ENCODE measurements at regions not wholly inside any gene's neighbourhood (a gene's known extent, or its start where the extent isn't known, plus 50 kb on each side); places are given as distances from the start of the nearest gene placed in this dataset.

DNA sequence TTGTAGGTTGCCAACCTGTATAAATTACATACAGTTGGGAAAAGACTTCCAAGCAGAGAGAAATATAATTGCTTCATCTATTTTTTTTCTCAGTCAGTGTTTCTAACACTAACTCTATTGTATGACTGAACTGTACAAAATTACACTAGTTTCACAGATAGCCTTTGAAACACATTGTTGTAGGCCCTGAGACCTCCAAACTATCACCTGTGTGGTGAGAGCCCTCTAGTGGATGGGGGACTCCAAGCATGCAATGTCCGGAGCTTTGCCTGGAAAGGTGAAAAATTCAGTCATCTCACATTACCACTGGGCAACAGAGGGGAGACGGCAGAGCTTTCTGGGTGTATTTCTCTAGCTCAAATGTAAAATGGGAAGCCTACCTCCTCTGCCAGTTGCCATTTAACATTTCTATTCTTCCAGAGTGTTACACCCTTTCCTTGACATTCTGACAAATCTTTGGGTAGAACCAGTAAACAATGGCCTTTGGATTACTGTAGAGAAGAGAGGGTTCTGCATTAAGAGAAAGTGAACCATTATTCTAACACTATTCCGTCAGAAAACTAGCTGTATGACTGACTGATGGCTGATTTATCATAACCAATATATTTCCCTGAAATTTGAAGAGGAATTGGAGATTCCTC is 212.2 kb downstream of the LYPLAL1 start:
- H3K9me3 Mint-ChIP-seq: peaks cover 3% of the 10 kb centered on the region
- H3K27ac Mint-ChIP-seq: no peak overlapping the region
- H3K36me3 Mint-ChIP-seq: no peaks in the 10 kb centered on the region
- DNase-seq (ENCODE audit: low spot score in 2 of 2, unreplicated experiment in 2 of 2): no peak
- TF ChIP-seq, protein P1, sequence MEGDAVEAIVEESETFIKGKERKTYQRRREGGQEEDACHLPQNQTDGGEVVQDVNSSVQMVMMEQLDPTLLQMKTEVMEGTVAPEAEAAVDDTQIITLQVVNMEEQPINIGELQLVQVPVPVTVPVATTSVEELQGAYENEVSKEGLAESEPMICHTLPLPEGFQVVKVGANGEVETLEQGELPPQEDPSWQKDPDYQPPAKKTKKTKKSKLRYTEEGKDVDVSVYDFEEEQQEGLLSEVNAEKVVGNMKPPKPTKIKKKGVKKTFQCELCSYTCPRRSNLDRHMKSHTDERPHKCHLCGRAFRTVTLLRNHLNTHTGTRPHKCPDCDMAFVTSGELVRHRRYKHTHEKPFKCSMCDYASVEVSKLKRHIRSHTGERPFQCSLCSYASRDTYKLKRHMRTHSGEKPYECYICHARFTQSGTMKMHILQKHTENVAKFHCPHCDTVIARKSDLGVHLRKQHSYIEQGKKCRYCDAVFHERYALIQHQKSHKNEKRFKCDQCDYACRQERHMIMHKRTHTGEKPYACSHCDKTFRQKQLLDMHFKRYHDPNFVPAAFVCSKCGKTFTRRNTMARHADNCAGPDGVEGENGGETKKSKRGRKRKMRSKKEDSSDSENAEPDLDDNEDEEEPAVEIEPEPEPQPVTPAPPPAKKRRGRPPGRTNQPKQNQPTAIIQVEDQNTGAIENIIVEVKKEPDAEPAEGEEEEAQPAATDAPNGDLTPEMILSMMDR (IDR thresholded peaks at IDR 0.05; ENCODE audit: unreplicated experiment): peak; percentile 51
- no peak overlapping the region for H3K4me3 Mint-ChIP-seq
- H3K4me1 Mint-ChIP-seq: peaks cover 36% of the 10 kb centered on the region
- H3K27me3 Mint-ChIP-seq (ENCODE audit: low read depth): no peaks in the 10 kb centered on the region

DNA sequence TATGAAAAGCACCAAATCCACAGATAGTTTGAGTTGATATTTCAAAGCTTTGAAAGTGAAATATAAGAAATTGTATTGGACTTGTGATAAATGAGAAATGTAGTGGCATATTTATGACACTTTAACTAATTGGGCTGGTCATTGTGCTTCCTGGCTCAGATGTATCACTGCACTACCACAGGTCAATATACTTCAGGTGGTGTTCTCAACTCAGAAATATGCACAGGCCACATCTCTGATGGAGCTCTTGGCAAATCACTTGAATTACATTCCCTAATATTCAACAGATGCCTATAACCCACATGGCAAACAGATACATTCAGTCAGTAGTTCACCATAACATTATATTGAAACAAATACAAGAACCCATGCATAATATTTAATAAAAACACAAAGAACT is 209.6 kb downstream of the LYPLAL1 start:
- Mint-ChIP-seq H3K27me3 (ENCODE audit: low read depth) (no peaks in the 10 kb centered on the region), H3K27ac (no peak overlapping the region), H3K9me3 (peaks cover 5% of the 10 kb centered on the region), H3K4me3 (no peak overlapping the region), H3K4me1 (peaks cover 36% of the 10 kb centered on the region), H3K36me3 (peaks cover 2% of the 10 kb centered on the region)
- DNase-seq (ENCODE audit: low spot score in 2 of 2, unreplicated experiment in 2 of 2): no peak
- TF ChIP-seq, protein P1 (IDR thresholded peaks at IDR 0.05; ENCODE audit: unreplicated experiment): no peak

DNA sequence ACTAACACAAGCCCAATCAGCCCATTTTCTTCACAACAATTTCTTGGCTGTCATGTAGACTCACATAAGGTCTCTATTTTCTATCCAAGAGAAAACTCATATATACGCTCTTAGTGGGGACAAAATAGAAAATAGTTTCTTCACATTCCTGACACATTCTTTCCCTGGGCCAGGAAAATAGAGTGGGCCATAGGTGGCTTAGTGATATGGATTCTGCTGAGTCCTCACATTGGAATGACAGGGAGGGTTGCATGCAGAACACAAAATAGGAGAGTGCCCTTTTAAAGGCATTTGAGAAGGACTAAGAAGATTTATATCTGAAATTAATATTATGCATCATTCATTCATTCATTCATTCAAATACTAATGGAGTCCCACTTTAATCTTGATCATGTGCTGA is 207.7 kb downstream of the LYPLAL1 start:
- H3K9me3 Mint-ChIP-seq: peaks cover 8% of the 10 kb centered on the region
- no peak for DNase-seq (ENCODE audit: low spot score in 2 of 2, unreplicated experiment in 2 of 2)
- H3K27ac Mint-ChIP-seq: no peak overlapping the region
- no peak overlapping the region for H3K4me3 Mint-ChIP-seq
- TF ChIP-seq, protein P1 (IDR thresholded peaks at IDR 0.05; ENCODE audit: unreplicated experiment): no peak
- no peaks in the 10 kb centered on the region for H3K27me3 Mint-ChIP-seq (ENCODE audit: low read depth)
- H3K36me3 Mint-ChIP-seq: peaks cover 2% of the 10 kb centered on the region
- H3K4me1 Mint-ChIP-seq: peaks cover 18% of the 10 kb centered on the region

DNA sequence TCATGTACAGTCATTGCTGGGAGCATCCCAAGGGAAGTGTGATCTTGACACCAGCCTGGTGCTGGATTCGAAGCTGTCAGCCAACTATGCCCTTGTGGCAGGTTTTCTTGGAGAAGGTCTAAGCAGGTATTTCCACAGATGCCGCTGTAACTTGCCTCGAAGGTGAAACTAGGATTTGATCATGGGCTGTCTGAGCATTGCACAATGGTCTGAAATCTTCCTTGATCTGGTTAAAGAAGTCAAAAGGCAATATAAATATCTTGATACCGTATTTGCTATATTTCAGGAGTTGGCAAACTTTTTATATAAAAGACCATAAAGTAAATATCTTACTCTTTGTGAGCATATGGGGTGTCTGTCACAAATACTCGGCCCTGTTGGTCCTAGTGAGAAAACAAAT is 206.8 kb downstream of the LYPLAL1 start:
- no peak for DNase-seq (ENCODE audit: low spot score in 2 of 2, unreplicated experiment in 2 of 2)
- H3K27ac Mint-ChIP-seq: no peak overlapping the region
- peaks cover 8% of the 10 kb centered on the region for H3K9me3 Mint-ChIP-seq
- H3K4me3 Mint-ChIP-seq: no peak overlapping the region
- TF ChIP-seq, protein P1 (IDR thresholded peaks at IDR 0.05; ENCODE audit: unreplicated experiment): no peak
- H3K27me3 Mint-ChIP-seq (ENCODE audit: low read depth): no peaks in the 10 kb centered on the region
- peaks cover 16% of the 10 kb centered on the region for H3K4me1 Mint-ChIP-seq
- H3K36me3 Mint-ChIP-seq: peaks cover 2% of the 10 kb centered on the region

DNA sequence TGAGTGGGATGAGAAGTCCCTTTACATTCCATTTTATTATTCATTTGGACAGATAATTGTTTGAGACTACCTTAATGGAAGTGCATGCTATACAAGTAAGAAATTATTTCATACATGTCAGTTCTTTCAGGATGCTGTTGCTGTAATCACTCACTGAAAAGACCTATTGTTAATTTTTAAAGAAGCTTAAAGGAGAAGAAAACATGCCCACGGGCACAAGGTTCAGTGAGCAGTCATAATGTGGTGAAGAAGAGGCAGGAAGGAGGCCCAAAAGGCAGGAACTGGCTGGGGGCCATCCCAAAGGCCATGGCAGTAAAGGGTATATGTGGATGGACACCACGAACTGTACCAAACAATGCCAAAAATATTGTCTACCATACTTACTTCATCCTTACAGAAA is 206.0 kb downstream of the LYPLAL1 start:
- TF ChIP-seq, protein P1 (IDR thresholded peaks at IDR 0.05; ENCODE audit: unreplicated experiment): no peak
- Mint-ChIP-seq H3K4me3 (no peak overlapping the region), H3K36me3 (peaks cover 2% of the 10 kb centered on the region), H3K27ac (no peak overlapping the region), H3K4me1 (peaks cover 16% of the 10 kb centered on the region), H3K9me3 (peaks cover 8% of the 10 kb centered on the region), H3K27me3 (ENCODE audit: low read depth) (no peaks in the 10 kb centered on the region)
- no peak for DNase-seq (ENCODE audit: low spot score in 2 of 2, unreplicated experiment in 2 of 2)

DNA sequence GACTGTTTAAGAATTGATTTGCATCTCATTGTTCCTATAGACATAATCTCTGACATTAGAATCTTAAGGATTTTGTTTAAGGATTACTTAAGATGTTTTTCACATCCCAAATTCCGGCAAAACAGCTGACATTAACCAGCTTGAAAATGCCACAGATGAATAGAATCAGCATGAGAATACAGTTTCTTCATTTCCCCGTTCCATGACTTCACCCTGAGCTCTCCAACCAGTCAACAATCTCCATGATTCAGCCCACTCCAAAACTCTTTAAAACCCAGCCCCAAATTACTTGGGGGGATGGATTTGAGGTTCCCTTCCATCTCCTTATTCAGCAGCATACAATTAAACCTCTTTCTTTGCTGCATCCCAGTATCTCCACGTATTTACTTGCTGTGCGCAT is 201.0 kb downstream of the LYPLAL1 start:
- TF ChIP-seq, protein P1 (IDR thresholded peaks at IDR 0.05; ENCODE audit: unreplicated experiment): no peak
- Mint-ChIP-seq H3K4me1 (peaks cover 17% of the 10 kb centered on the region), H3K27me3 (ENCODE audit: low read depth) (no peaks in the 10 kb centered on the region), H3K9me3 (peaks cover 4% of the 10 kb centered on the region), H3K4me3 (no peak overlapping the region), H3K36me3 (no peaks in the 10 kb centered on the region), H3K27ac (peak overlapping the region; percentile 52)
- DNase-seq (ENCODE audit: low spot score in 2 of 2, unreplicated experiment in 2 of 2): no peak
